AG09319 (cell line): ENCODE measurements at regions not wholly inside any gene's neighbourhood (a gene's known extent, or its start where the extent isn't known, plus 50 kb on each side); places are given as distances from the start of the nearest gene placed in this dataset.
"Not testable (repeated sequence)": the region's sequence is repeated elsewhere in the genome, so short reads cannot be mapped to it uniquely, and the experiment has no call there.

Experiments
- DNase-seq: peaks from one replicate; pipeline ENCODE4 v3.0.0-alpha.2; 2010; ENCODE audit warnings: low read depth; ENCODE audit errors: extremely low read depth
- TF ChIP-seq, protein P1 (sequence below): IDR thresholded peaks from 2 replicates; pipeline ENCODE4 v1.5.1; 2011; ENCODE audit warnings: low read depth, mild to moderate bottlenecking, inconsistent platforms, low read length, moderate library complexity

DNA sequence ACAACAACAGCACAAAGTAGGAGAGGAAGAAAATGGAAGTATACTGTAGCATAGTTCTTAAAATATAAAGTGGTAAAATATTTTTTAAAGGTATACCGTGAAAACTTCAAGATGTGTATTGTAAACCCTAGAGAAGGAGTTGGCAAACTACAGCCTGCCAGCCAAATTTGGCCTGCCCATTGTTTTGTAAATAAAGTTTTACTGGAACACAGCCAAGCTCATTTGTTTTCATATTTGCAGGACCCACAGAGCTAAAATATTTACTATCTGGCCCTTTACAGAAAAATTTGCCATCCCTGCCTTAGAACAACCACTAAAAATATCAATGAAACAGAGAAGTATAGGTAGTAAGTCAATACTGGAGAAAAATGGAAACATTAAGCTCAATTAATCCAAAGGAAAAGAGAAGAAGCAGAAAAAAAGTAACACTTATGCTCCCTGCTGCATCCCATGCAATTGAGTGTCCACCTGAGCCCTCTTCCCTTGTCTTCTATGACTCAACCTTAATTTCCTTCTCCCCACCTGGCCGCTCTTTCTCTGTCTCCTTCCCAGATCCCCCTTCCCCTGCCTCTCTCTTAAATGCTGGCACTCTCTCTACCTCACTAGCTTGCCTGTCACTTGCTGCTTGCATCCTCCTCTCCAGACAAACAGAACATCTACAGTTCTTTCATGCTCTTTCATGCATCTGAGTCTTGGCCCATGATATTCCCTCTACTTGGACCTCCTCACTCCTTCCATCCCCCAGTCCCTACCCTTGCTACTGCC lies 50.6 kb upstream of the FER start:
- DNase-seq = no peak
- TF ChIP-seq, protein P1, sequence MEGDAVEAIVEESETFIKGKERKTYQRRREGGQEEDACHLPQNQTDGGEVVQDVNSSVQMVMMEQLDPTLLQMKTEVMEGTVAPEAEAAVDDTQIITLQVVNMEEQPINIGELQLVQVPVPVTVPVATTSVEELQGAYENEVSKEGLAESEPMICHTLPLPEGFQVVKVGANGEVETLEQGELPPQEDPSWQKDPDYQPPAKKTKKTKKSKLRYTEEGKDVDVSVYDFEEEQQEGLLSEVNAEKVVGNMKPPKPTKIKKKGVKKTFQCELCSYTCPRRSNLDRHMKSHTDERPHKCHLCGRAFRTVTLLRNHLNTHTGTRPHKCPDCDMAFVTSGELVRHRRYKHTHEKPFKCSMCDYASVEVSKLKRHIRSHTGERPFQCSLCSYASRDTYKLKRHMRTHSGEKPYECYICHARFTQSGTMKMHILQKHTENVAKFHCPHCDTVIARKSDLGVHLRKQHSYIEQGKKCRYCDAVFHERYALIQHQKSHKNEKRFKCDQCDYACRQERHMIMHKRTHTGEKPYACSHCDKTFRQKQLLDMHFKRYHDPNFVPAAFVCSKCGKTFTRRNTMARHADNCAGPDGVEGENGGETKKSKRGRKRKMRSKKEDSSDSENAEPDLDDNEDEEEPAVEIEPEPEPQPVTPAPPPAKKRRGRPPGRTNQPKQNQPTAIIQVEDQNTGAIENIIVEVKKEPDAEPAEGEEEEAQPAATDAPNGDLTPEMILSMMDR = no peak

DNA sequence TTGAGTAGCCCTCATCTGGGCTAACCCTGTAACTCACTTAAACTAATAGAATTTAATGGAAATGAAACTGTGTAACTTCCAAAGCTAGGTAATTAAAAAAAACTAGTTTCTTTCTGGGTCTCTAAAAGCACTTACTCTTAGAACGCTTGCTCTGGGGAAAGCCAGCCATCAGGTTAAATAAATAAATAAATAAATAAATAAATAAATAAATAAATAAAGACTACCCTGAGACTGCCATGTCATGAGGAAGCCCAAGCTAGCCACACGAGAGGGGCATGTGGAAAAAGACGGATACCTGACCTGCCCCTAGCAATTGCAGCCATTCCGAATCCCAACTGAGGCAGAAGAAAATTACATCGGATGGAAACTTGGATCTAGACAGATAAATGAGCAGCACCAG lies 51.3 kb upstream of the FER start:
- TF ChIP-seq, protein P1 = no peak
- no peak for DNase-seq

DNA sequence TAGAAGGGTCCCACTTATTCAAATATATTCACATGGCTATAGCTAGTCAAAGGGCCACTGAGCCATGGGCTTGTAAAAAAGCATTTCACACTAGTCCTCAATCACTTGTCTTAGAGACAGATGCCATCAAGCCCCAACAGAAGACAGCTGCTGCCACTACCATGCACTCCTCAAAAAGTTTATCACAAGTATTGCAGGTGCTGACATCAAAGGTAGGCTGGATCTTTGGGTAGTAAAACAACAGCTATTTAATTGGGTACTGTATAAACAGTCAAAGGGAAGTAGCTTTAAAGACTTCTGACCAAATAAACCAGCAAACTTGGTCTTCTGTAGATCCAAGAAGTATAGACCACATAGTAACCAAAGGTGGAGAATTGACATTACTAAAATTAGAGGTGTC lies 59.2 kb upstream of the FER start:
- TF ChIP-seq, protein P1 = no peak
- no peak for DNase-seq

DNA sequence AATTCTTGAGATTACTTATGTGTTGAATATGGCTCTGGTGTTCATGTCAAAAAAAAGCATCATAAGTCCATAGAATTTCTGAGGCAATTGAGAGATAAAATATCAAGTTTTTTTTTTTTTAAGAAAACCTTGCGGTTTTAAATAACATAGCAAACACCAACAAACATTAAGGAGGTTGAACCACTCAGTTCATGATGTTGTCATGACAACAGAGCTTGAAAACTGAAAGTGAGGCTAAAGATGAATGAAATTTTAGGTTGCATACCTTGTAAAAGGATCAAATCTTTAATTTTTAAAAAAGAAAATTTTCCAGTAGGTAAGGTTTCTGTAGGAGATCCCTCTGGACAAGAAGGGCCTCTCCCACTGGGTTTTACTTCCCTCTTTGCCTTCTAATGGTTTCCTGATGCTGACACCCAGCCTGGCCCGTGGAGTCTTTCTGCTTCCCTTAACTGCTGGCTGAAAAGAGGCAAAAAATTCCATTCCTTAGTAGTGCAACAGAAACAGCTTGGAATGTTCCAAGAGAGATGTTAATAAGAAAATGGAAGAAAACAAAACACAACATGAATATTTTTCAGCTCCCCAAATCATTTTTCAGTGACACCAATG lies 60.0 kb upstream of the FER start:
- TF ChIP-seq, protein P1 = no peak

DNA sequence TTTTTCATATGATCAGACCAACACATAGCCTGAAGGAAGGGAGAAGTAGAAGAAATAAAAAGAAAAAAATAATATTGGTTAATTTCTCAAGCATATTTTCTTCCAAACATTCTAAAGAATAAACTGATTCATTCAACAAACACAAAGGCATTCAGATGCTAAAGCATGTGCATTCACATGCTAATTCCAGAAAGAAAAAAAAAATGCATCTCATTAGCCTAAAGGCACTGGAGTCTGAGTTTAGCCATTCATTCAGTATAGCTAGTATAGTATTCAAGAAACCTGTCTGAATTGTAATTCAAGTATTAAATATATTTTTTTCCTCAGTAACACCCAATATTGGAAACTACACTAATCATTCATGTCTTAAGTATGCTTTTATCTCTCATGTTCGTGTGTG lies 61.0 kb upstream of the FER start:
- TF ChIP-seq, protein P1 = no peak
- DNase-seq = no peak

More for the DNA sequence above, 60.0 kb upstream of the FER start:
- no peak for DNase-seq

DNA sequence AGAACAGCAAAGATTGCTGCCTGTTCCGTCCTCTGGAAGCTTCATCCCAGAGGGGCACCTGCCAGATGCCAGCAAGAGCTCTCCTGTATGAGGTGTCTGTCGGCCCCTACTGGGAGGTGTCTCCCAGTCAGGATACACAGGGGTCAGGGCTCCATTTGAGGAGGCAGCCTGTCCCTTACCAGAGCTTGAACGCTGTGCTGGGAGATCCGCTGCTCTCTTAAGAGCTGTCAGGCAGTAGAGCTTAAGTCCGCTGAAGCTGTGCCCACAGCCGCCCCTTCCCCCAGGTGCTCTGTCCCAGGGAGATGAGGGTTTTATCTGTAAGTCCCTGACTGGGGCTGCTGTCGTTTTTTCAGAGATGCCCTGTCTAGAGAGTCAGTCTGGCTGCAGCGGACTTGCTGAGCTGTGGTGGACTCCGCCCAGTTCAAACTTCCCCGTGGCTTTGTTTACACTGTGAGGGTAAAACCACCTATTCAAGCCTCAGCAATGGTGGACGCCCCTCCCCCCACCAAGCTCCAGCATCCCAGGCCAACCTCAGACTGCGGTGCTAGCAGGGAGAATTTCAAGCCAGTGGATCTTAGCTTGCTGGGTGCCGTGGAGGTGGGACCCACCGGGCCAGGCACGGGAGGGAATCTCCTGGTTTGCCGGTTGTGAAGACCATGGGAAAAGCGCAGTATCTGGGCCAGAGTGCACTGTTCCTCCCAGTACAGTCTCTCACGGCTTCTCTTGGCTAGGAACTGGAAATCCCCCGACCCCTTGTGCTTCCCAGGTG lies 62.1 kb upstream of the FER start:
- DNase-seq = not testable (repeated sequence)

DNA sequence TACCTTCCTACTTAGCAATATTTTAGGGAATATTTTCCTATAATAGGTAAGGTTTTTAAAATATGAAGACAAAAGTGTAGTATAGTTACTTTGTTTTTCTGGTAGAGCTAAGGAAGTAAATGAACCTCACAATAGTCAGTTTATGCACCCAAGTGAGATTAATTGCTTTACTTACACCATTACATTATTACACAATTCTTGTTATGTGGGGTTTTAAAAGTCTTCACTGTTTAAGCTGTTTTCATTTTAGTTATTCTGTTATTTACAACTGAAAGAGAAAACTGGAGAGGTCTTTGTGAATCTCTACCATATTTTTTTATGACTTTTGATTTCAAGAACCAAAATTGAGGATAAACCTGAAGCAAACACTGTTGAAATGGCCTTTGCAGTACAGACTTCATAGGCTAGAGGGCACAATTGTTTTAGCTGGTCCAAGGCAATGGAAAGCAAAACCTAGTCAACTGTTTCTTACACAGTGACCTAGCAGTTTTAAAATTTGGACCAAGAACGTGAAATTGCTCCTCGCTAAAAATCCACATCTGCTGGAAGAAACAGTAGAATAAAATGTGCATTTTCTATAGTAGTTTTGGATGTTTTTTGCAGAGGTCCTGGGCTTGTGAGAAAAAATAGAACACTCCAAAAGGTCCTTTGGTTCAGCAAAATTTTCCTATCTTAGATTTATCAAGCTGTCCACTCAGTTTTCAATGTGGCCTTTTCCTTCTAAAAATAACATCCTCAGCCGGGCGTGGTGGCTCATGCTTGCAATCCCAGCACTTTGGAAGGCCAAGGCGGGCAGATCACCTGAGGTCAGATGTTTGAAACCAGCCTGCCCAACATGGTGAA lies 66.4 kb upstream of the FER start:
- DNase-seq = peak; percentile 56
- TF ChIP-seq, protein P1 = peak; percentile 89
